PC-9 (cell line): ENCODE measurements at regions not wholly inside any gene's neighbourhood (a gene's known extent, or its start where the extent isn't known, plus 50 kb on each side); places are given as distances from the start of the nearest gene placed in this dataset.
"Not testable (repeated sequence)": the region's sequence is repeated elsewhere in the genome, so short reads cannot be mapped to it uniquely, and the experiment has no call there.

Source experiments
- CTCF ChIP-seq: fragments of 200-600 bp; sonication (generic); conservative IDR thresholded peaks from 2 replicates; pipeline ENCODE4 v1.6.1; 2017; ENCODE audit warnings: mixed run types, antibody characterized with exemption, mild to moderate bottlenecking, moderate library complexity
- EZH2 ChIP-seq: fragments of 200-600 bp; sonication (generic); IDR thresholded peaks from 2 replicates; pipeline ENCODE4 v1.8.0; 2017; ENCODE audit warnings: antibody characterized with exemption, low read depth

- TF ChIP-seq CTCF, EZH2: not testable (repeated sequence)
Observed at GRCh38 chr5:82437565-82437964, 159.4 kb upstream of the RPS23 start.
